ENCODE measurements at regions not wholly inside any gene's neighbourhood (a gene's known extent, or its start where the extent isn't known, plus 50 kb on each side); places are given as distances from the start of the nearest gene placed in this dataset.
"Not testable (repeated sequence)": the region's sequence is repeated elsewhere in the genome, so short reads cannot be mapped to it uniquely, and the experiment has no call there.

DNA sequence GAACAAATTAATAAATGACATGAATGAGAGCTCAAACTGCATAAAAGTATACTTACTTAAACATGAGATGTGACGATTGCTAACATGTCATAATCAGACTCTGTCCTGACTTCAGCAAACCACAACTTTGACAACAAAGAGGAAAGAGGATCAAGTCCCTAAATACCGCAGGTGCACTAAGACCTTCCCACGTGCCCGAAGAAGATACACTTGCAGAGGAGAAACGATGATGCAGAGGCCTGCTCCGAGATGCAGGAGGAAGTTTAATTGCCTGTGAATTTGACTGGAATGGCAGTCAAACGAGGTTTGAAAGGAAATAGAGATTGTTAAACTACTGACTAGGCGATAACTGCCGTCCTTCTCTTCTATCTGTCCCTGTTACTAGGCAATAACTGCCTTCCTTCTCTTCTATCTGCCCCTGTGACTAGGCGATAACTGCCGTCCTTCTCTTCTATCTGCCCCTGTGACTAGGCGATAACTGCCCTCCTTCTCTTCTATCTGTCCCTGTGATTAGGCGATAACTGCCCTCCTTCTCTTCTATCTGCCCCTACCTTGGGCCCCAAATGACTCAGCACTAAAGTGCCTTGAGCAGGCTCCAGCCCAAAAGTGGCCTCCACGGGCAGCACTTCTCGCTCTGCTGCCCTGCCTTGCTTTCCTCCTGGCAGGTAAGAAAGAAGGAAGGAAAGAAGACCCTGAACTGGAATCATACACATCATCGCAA, 2226.0 kb upstream of the DEFB115 start:
- DNase-seq (ENCODE audit: low read depth in 4 of 4, low spot score in 3 of 4): not testable (repeated sequence)

DNA sequence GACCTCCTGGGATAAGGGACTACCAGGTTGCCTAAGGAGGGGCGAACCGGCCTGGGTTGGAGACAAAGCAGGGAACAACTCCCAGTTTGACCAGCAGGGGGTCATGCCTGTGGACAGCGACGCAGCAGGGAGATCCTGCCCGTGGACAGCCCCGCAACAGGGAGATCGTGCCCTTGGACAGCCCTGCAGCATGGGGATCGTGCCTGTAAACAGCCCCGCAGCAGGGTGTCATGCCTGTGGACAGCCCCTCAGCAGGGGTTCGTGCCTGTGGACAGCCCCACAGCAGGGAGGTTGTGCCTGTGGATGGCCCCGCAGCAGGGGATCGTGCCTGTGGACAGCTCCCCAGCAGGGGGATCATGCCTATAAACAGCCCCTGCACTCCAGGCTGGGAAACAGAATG, 2213.2 kb upstream of the DEFB115 start:
- DNase-seq (ENCODE audit: low read depth in 4 of 4, low spot score in 3 of 4): not testable (repeated sequence)

DNA sequence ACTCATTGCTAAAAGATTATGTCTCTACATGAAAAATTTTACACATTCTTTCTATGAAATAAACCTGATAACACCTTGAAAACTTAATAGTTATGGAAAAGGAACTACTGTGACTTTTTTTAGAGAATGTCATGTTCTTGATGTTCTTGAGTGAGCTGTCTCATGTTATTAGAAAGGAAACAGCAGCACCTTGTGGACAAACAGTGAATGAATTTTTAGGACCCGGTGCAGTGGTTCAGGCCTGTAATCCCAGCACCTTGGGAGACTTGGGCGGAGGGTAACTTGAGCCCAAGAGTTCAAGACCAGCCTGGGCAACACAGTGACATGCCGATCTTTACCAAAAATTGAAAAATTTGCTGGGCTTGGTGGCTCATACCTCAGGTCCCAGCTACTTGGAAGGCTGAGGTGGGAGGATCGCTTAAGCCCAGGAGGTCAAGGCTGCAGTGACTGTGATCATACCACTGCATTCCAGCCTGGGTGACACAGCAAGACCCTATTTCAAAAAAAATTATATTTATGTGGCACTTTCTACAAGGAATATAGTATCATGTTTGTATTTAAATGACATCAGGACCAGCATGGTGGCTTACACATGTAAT, 2207.4 kb upstream of the DEFB115 start:
- not testable (repeated sequence) for DNase-seq (ENCODE audit: low read depth in 4 of 4, low spot score in 3 of 4)

- DNase-seq (ENCODE audit: low read depth in 4 of 4, low spot score in 3 of 4): not testable (repeated sequence)
Observed at GRCh38 chr20:29057866-29058484, 2199.5 kb upstream of the DEFB115 start.

GRCh38 chr20:29062451-29062850, 2195.0 kb upstream of the DEFB115 start:
- DNase-seq (ENCODE audit: low read depth in 4 of 4, low spot score in 3 of 4): not testable (repeated sequence)

GRCh38 chr20:29066341-29066740, 2191.1 kb upstream of the DEFB115 start:
- not testable (repeated sequence) for DNase-seq (ENCODE audit: low read depth in 4 of 4, low spot score in 3 of 4)

DNA sequence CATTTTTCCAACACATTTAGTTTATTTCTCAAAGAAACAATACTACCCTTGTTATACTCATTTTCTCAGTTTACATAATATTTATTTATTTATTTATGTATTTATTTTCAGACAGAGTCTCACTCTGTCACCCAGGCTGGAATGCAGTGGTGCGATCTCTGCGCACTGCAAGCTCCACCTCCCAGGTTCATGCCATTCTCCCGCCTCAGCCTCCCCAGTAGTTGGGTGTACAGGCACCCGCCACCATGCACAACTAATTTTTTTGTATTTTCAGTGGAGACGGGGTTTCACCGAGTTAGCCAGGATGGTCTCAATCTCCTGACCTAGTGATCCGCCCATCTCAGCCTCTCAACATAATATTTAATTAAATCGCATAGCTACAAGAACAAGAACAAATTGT, 2183.8 kb upstream of the DEFB115 start:
- DNase-seq (ENCODE audit: low read depth in 4 of 4, low spot score in 3 of 4): not testable (repeated sequence)

- peak in 1 of 4 donors; percentile 21 for DNase-seq (ENCODE audit: low read depth in 4 of 4, low spot score in 3 of 4)
Observed at GRCh38 chr20:29079769-29080690, 2177.4 kb upstream of the DEFB115 start.

- DNase-seq (ENCODE audit: low read depth in 4 of 4, low spot score in 3 of 4): not testable (repeated sequence)
Observed at GRCh38 chr20:29081712-29082111, 2175.8 kb upstream of the DEFB115 start.

GRCh38 chr20:29085625-29086024, 2171.8 kb upstream of the DEFB115 start:
- DNase-seq (ENCODE audit: low read depth in 4 of 4, low spot score in 3 of 4): no peak

DNA sequence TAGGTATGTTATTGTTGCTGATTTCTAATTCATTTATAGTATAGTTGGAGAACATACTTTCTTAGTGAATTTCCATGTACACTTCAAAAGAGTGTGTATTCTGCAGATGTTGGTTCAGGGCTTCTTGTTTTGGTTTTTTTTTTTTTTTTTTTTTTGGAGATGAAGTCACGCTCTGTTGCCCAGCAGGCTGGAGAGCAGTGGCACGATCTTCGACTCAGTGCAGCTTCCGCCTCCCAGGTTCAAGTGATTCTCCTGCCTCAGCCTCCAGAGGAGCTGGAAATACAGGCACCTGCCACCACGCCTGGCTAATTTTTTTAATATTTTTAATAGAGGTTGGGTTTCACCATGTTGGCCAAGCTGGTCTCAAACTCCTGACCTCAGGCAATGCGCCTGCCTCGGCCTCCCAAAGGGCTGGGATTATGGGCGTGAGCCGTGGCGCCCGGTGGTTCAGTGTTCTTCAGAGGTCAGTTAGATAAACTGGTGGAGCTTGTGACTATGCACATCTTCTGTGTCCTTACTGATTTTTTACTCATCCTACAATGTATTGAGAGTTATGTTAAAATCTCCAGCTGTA, 2171.2 kb upstream of the DEFB115 start:
- DNase-seq (ENCODE audit: low read depth in 4 of 4, low spot score in 3 of 4): not testable (repeated sequence)

GRCh38 chr20:29086938-29087337, 2170.5 kb upstream of the DEFB115 start:
- no peak for DNase-seq (ENCODE audit: low read depth in 4 of 4, low spot score in 3 of 4)

- not testable (repeated sequence) for DNase-seq (ENCODE audit: low read depth in 4 of 4, low spot score in 3 of 4)
Observed at GRCh38 chr20:29087887-29088286, 2169.6 kb upstream of the DEFB115 start.

- DNase-seq (ENCODE audit: low read depth in 4 of 4, low spot score in 3 of 4): not testable (repeated sequence)
Observed at GRCh38 chr20:29088472-29088871, 2169.0 kb upstream of the DEFB115 start.

DNA sequence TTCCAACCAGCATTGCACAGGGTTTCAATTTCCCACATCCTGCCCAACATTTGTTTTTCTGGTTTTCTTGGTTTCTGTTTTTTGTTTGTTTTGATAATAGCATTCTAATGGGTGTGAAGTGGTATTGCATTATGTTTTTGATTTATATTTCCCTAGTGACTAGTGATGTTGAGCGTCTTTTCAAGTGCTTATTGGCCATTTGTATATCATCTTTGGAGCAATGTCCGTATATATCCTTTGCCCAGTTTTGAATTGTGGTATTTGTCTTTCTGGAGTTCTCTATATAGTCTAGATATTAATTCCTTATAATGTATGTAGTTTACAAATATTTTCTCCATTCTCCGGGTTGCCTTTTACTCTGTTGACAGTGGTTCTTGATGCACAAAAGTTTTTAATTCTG, 2168.1 kb upstream of the DEFB115 start:
- not testable (repeated sequence) for DNase-seq (ENCODE audit: low read depth in 4 of 4, low spot score in 3 of 4)

- DNase-seq (ENCODE audit: low read depth in 4 of 4, low spot score in 3 of 4): not testable (repeated sequence)
Observed at GRCh38 chr20:29093958-29094357, 2163.5 kb upstream of the DEFB115 start.

GRCh38 chr20:29096695-29097094, 2160.8 kb upstream of the DEFB115 start:
- DNase-seq (ENCODE audit: low read depth in 4 of 4, low spot score in 3 of 4): not testable (repeated sequence)

DNA sequence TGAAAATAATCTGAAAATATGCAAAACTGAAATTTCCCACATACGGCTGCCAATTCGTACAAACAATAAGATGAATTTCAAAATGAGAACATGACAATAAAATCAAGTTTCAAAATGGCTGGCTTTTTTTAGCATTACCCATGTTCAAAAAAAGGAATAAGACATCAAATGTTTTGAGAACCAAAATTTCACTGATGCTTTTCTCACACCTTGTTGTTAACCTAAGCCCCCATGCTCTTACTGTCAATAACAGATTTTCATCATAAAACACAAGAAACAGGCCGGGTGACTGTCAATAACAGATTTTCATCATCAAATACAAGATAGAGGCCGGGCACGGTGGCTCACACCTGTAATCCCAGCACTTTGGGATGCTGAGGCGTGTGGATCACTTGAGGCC, 2149.6 kb upstream of the DEFB115 start:
- DNase-seq (ENCODE audit: low read depth in 4 of 4, low spot score in 3 of 4): not testable (repeated sequence)

DNA sequence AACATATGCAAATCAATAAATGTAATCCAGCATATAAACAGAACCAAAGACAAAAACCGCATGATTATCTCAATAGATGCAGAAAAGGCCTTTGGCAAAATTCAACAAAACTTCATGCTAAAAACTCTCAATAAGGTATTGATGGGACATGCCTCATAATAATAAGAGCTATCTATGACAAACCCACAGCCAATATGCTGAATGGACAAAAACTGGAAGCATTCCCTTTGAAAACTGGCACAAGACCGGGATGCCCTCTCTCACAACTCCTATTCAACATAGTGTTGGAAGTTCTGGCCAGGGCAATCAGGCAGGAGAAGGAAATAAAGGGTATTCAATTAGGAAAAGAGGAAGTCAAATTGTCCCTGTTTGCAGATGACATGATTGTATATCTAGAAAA, 2148.1 kb upstream of the DEFB115 start:
- not testable (repeated sequence) for DNase-seq (ENCODE audit: low read depth in 4 of 4, low spot score in 3 of 4)

DNA sequence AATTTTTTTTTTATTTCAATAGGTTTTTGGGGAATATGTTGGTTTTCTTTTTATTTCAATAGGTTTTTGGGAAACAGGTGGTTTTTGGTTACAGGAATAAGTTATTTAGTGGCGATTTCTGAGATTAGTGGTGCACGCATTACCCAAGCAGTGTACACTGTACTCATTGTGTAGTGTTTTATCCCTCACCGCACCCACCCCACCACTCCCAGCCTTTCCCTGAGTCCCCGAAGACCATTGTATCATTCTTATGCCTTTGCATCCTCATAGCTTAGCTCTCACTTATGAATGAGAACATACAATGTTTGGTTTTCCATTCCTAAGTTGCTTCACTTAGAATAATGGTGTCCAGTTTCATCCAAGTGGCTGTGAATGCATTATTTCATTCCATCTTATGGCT, 2142.4 kb upstream of the DEFB115 start:
- DNase-seq (ENCODE audit: low read depth in 4 of 4, low spot score in 3 of 4): not testable (repeated sequence)

Data from left renal pelvis (tissue), 4 donors.